ENCODE measurements at regions not wholly inside any gene's neighbourhood (a gene's known extent, or its start where the extent isn't known, plus 50 kb on each side); places are given as distances from the start of the nearest gene placed in this dataset.

DNA sequence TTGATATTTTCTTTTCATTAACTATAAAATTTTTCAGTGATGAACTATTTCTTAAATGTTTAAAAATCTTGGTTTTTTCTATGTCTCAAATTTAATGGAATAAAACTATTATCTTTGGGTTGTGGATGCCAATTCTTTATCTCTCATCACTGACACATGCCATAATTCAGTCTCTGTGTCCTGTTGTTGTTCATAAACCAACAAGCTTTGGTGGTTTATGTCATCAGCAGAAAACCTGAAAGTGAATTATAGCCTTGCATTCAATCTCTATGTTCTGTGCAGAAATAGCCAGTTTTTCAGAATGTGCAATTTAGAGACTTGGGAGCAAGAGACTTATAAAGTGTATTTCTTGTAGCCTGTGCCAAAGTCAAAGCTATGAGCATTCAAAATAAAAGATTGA lies 462.6 kb upstream of the ADGRL4 start:
- Histone ChIP-seq H3K4me1 (ENCODE audit: control insufficient read depth, insufficient read depth, low read length) (no peaks in the 10 kb centered on the region), H3K9me3 (ENCODE audit: control insufficient read depth, low read length) (no peaks in the 10 kb centered on the region), H3K4me3 (ENCODE audit: low read length) (no peak overlapping the region), H3K27me3 (ENCODE audit: control insufficient read depth, insufficient read depth, low read length, poor library complexity, severe bottlenecking) (no peaks in the 10 kb centered on the region), H3K9ac (ENCODE audit: extremely low read depth, low read length, poor library complexity, severe bottlenecking) (no peak overlapping the region), H3K27ac (ENCODE audit: low read depth, low read length) (no peak overlapping the region), H3K36me3 (ENCODE audit: control insufficient read depth, insufficient read depth, low read length) (no peaks in the 10 kb centered on the region)
- H3K4me1 Mint-ChIP-seq: no peaks in the 10 kb centered on the region
- no peak overlapping the region for H3K27ac Mint-ChIP-seq
- peaks cover 10% of the 10 kb centered on the region for H3K9me3 Mint-ChIP-seq
- H3K4me3 Mint-ChIP-seq: no peak overlapping the region
- TF ChIP-seq, protein P1, sequence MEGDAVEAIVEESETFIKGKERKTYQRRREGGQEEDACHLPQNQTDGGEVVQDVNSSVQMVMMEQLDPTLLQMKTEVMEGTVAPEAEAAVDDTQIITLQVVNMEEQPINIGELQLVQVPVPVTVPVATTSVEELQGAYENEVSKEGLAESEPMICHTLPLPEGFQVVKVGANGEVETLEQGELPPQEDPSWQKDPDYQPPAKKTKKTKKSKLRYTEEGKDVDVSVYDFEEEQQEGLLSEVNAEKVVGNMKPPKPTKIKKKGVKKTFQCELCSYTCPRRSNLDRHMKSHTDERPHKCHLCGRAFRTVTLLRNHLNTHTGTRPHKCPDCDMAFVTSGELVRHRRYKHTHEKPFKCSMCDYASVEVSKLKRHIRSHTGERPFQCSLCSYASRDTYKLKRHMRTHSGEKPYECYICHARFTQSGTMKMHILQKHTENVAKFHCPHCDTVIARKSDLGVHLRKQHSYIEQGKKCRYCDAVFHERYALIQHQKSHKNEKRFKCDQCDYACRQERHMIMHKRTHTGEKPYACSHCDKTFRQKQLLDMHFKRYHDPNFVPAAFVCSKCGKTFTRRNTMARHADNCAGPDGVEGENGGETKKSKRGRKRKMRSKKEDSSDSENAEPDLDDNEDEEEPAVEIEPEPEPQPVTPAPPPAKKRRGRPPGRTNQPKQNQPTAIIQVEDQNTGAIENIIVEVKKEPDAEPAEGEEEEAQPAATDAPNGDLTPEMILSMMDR (conservative IDR thresholded peaks at IDR 0.05): no peak
- no peaks in the 10 kb centered on the region for H3K27me3 Mint-ChIP-seq (ENCODE audit: insufficient read depth)
- no peak for DNase-seq
- H3K36me3 Mint-ChIP-seq (ENCODE audit: low read depth): peaks cover 7% of the 10 kb centered on the region

DNA sequence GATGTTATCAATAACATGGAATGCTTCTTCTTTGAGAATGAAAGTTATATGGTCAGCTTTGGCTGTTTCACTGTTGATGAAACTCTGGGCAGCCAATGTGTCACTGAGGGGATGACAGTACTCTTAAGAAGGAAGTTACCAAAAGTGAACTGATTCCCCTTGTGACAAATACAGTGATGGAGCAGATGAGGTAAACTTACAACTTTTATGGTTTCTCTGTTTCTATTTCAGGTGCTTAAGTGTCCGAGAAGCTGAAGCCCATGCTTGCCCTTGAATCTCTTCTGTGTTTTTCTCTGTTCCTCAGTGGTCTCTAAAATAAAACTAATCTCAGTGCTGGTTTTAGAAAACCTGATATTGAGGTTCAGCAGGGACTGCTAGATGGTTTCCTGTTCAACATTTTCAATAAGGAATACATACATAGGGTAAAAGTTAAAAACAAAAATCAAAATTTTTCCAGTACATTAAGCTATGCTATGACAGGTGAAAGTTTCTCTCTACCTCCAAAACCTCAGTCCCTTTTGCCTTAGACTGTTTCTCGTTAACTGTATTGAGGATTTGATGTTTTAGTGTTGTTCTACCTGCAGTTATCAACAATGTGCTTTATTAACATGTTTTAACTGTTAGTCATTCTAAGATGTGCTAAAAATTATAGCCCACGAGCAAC lies 454.4 kb upstream of the ADGRL4 start:
- Mint-ChIP-seq H3K27me3 (ENCODE audit: insufficient read depth) (no peaks in the 10 kb centered on the region), H3K4me1 (no peaks in the 10 kb centered on the region), H3K27ac (no peak overlapping the region), H3K9me3 (peaks cover 17% of the 10 kb centered on the region), H3K4me3 (no peak overlapping the region), H3K36me3 (ENCODE audit: low read depth) (peaks cover 10% of the 10 kb centered on the region)
- WGBS, 2 experiments (ENCODE audit: insufficient coverage in 1 of 2, insufficient read length in 1 of 2): 89 to 94% methylated on average over 1 to 3 of the region's 3 CpGs
- TF ChIP-seq, protein P1 (conservative IDR thresholded peaks at IDR 0.05): no peak
- no peak for DNase-seq
- H3K27me3 ChIP-seq (ENCODE audit: control insufficient read depth, insufficient read depth, low read length, poor library complexity, severe bottlenecking): no peaks in the 10 kb centered on the region
- H3K4me1 ChIP-seq (ENCODE audit: control insufficient read depth, insufficient read depth, low read length): no peaks in the 10 kb centered on the region
- H3K9me3 ChIP-seq (ENCODE audit: control insufficient read depth, low read length): no peaks in the 10 kb centered on the region
- no peak overlapping the region for H3K9ac ChIP-seq (ENCODE audit: extremely low read depth, low read length, poor library complexity, severe bottlenecking)
- H3K27ac ChIP-seq (ENCODE audit: low read depth, low read length): no peak overlapping the region
- H3K36me3 ChIP-seq (ENCODE audit: control insufficient read depth, insufficient read depth, low read length): no peaks in the 10 kb centered on the region
- H3K4me3 ChIP-seq (ENCODE audit: low read length): no peak overlapping the region

DNA sequence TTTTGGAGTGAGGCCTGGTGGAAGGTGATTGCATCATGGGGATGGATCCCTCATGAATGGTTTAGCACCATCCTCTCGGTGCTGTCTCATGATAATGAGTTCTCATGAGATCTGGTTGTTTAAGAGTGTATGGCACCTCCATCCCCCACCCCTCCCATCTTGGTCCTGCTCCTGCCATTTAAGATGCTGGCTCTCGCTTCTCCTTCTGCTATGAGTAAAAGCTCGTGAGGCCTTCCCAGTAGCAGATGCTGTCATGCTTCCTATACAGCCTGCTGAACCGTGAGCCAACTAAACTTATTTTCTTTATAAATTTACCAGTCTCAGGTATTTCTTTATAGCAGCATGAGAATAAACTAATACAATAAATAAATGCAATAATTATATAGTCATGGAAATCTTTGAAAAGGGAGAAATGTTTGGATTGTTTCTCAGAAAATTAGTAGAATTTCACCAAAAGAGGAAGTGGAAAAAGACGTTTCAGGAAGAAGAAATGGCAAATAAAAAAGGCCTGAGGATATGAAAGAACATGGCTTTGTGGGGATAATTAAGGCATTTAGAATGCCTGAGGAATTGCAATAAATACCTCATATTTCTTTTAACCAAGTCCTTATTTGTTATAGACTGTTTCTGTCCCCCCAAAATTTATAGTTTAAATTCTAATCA lies 451.2 kb upstream of the ADGRL4 start:
- Histone ChIP-seq H3K9ac (ENCODE audit: extremely low read depth, low read length, poor library complexity, severe bottlenecking) (no peak overlapping the region), H3K27ac (ENCODE audit: low read depth, low read length) (no peak overlapping the region), H3K4me3 (ENCODE audit: low read length) (no peak overlapping the region), H3K4me1 (ENCODE audit: control insufficient read depth, insufficient read depth, low read length) (no peaks in the 10 kb centered on the region), H3K27me3 (ENCODE audit: control insufficient read depth, insufficient read depth, low read length, poor library complexity, severe bottlenecking) (no peaks in the 10 kb centered on the region), H3K9me3 (ENCODE audit: control insufficient read depth, low read length) (no peaks in the 10 kb centered on the region), H3K36me3 (ENCODE audit: control insufficient read depth, insufficient read depth, low read length) (no peaks in the 10 kb centered on the region)
- Mint-ChIP-seq H3K27ac (no peak overlapping the region), H3K9me3 (no peaks in the 10 kb centered on the region), H3K27me3 (ENCODE audit: insufficient read depth) (no peaks in the 10 kb centered on the region), H3K36me3 (ENCODE audit: low read depth) (no peaks in the 10 kb centered on the region), H3K4me3 (no peak overlapping the region), H3K4me1 (no peaks in the 10 kb centered on the region)
- DNase-seq: no peak
- TF ChIP-seq, protein P1 (conservative IDR thresholded peaks at IDR 0.05): no peak
- WGBS, 2 experiments (ENCODE audit: insufficient coverage in 1 of 2, insufficient read length in 1 of 2): 89 to 100% methylated on average over 3 to 5 of the region's 5 CpGs

Measured in endodermal cell (in vitro differentiated cells).